ENCODE measurements at regions not wholly inside any gene's neighbourhood (a gene's known extent, or its start where the extent isn't known, plus 50 kb on each side); places are given as distances from the start of the nearest gene placed in this dataset.

DNA sequence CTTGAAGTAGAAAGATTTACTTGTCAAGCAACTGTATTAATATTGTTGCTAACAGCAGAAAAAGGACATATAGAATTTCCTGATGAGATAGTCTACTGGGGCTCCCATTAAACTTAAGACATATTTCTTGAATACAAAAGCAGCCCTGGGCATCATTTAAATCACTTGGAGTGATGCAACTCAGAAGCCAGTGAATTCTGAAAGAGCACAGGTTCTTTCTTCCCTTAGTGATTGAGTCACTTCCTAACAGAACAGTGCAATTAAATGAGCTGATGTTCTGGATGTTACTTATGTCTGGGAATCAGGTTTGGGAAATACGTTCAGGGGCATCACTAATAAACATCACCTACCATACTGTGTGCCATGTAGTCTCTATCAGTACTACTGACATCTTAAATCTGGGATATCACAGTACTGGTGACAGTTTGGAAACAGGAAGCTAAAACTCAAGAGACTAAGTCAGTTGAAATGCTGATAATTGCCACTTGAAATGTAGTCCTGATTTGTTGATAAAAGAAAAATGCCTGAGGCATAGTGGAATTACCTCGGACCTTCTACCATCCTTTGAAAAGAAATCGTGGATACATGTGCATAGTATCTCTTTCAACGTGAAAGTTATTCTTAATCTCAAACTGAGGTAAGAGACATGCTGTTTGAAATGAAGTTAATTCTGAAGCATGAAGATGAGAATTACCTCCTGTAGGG lies 249.2 kb upstream of the GPRIN3 start:
- H3K27ac ChIP-seq (ENCODE audit: low read length): no peak overlapping the region
- no peaks in the 10 kb centered on the region for H3K27me3 ChIP-seq (ENCODE audit: control insufficient read depth, insufficient read depth, low read length)
- WGBS (ENCODE audit: insufficient coverage, low lambda C conversion rate): no CpG with 5 or more reads among the region's 4 CpGs
- no peaks in the 10 kb centered on the region for H3K36me3 ChIP-seq (ENCODE audit: control insufficient read depth, insufficient read depth, low read length)
- no peak for DNase-seq
- no peaks in the 10 kb centered on the region for H3K9me3 ChIP-seq (ENCODE audit: control insufficient read depth, low read depth, low read length)
- peaks cover 12% of the 10 kb centered on the region for H3K4me1 ChIP-seq (ENCODE audit: control insufficient read depth, insufficient read depth, low read length)
- no peak overlapping the region for H3K4me3 ChIP-seq (ENCODE audit: low read length)

GRCh38 chr4:89551191-89551590 lies 243.6 kb upstream of the GPRIN3 start:
- Histone ChIP-seq H3K36me3 (ENCODE audit: control insufficient read depth, insufficient read depth, low read length) (no peaks in the 10 kb centered on the region), H3K4me1 (ENCODE audit: control insufficient read depth, insufficient read depth, low read length) (no peaks in the 10 kb centered on the region), H3K4me3 (ENCODE audit: low read length) (no peak overlapping the region), H3K27me3 (ENCODE audit: control insufficient read depth, insufficient read depth, low read length) (no peaks in the 10 kb centered on the region), H3K27ac (ENCODE audit: low read length) (no peak overlapping the region), H3K9me3 (ENCODE audit: control insufficient read depth, low read depth, low read length) (no peaks in the 10 kb centered on the region)
- no peak for DNase-seq
- WGBS (ENCODE audit: insufficient coverage, low lambda C conversion rate): 100% methylated on average over 1 of the region's 3 CpGs

- no peaks in the 10 kb centered on the region for H3K27me3 ChIP-seq (ENCODE audit: control insufficient read depth, insufficient read depth, low read length)
- no peak overlapping the region for H3K27ac ChIP-seq (ENCODE audit: low read length)
- no peaks in the 10 kb centered on the region for H3K36me3 ChIP-seq (ENCODE audit: control insufficient read depth, insufficient read depth, low read length)
- 50% methylated on average over 1 of the region's 1 CpG for WGBS (ENCODE audit: insufficient coverage, low lambda C conversion rate)
- DNase-seq: peak in 1 of 2 donors; percentile 75
- H3K4me3 ChIP-seq (ENCODE audit: low read length): no peak overlapping the region
- H3K9me3 ChIP-seq (ENCODE audit: control insufficient read depth, low read depth, low read length): peaks cover 9% of the 10 kb centered on the region
- no peaks in the 10 kb centered on the region for H3K4me1 ChIP-seq (ENCODE audit: control insufficient read depth, insufficient read depth, low read length)
Observed at GRCh38 chr4:89549907-89550306, 242.3 kb upstream of the GPRIN3 start.

- 100% methylated on average over 1 of the region's 1 CpG for WGBS (ENCODE audit: insufficient coverage, low lambda C conversion rate)
- no peaks in the 10 kb centered on the region for H3K27me3 ChIP-seq (ENCODE audit: control insufficient read depth, insufficient read depth, low read length)
- H3K27ac ChIP-seq (ENCODE audit: low read length): no peak overlapping the region
- H3K4me1 ChIP-seq (ENCODE audit: control insufficient read depth, insufficient read depth, low read length): no peaks in the 10 kb centered on the region
- H3K36me3 ChIP-seq (ENCODE audit: control insufficient read depth, insufficient read depth, low read length): no peaks in the 10 kb centered on the region
- H3K4me3 ChIP-seq (ENCODE audit: low read length): no peak overlapping the region
- H3K9me3 ChIP-seq (ENCODE audit: control insufficient read depth, low read depth, low read length): peaks cover 13% of the 10 kb centered on the region
- DNase-seq: no peak
Observed at GRCh38 chr4:89545315-89545714, 237.7 kb upstream of the GPRIN3 start.

- H3K9me3 ChIP-seq (ENCODE audit: control insufficient read depth, low read depth, low read length): peaks cover 13% of the 10 kb centered on the region
- H3K4me1 ChIP-seq (ENCODE audit: control insufficient read depth, insufficient read depth, low read length): no peaks in the 10 kb centered on the region
- H3K27me3 ChIP-seq (ENCODE audit: control insufficient read depth, insufficient read depth, low read length): no peaks in the 10 kb centered on the region
- no peak overlapping the region for H3K4me3 ChIP-seq (ENCODE audit: low read length)
- no peak overlapping the region for H3K27ac ChIP-seq (ENCODE audit: low read length)
- no peak for DNase-seq
- H3K36me3 ChIP-seq (ENCODE audit: control insufficient read depth, insufficient read depth, low read length): no peaks in the 10 kb centered on the region
Observed at GRCh38 chr4:89541998-89542397, 234.4 kb upstream of the GPRIN3 start.

DNA sequence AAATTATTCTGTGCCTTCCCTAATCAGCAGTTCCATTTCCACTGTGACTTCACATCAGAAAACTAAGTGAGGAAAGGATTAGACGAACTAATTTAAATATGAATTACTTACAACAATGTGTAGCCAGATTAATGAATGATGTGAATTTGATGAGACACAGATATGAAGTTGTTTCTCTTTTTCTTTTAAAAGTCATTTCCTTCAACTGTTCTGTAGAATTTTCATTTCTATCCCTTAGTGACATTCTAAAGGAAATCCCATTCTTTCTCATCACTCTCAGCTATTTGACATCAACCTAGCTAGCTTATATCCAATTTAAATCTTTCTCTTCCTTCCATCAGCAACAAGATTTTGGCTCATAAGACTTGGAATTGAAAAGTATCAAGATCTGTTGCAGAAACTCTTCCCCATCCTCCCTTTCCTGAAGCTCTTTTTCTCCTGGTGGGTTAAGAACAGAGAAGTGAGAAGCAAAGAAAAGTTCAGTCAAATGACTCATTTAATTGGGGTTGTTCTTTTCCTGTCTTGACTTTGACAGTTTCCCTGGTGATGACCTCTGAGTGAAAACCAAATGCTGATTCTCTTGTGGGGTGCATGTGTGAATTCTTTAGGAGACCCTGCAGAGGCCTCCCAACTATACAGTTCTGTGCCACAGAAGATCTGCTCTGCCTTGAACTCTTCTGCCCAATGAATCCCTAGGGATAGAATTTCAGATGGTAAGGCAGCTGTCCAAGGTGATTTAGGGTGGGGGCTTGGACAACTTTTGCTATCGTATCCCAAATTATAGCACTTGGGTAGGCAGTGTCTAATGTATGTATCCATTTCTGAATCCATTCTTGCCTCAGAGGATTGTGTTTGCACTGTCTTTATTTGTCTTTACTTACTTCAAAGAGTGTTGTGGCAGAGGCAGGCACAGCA lies 232.5 kb upstream of the GPRIN3 start:
- no peaks in the 10 kb centered on the region for H3K27me3 ChIP-seq (ENCODE audit: control insufficient read depth, insufficient read depth, low read length)
- H3K4me3 ChIP-seq (ENCODE audit: low read length): no peak overlapping the region
- no peaks in the 10 kb centered on the region for H3K36me3 ChIP-seq (ENCODE audit: control insufficient read depth, insufficient read depth, low read length)
- 67% methylated on average over 1 of the region's 2 CpGs for WGBS (ENCODE audit: insufficient coverage, low lambda C conversion rate)
- peaks cover 5% of the 10 kb centered on the region for H3K9me3 ChIP-seq (ENCODE audit: control insufficient read depth, low read depth, low read length)
- no peak overlapping the region for H3K27ac ChIP-seq (ENCODE audit: low read length)
- no peak for DNase-seq
- H3K4me1 ChIP-seq (ENCODE audit: control insufficient read depth, insufficient read depth, low read length): no peaks in the 10 kb centered on the region

DNA sequence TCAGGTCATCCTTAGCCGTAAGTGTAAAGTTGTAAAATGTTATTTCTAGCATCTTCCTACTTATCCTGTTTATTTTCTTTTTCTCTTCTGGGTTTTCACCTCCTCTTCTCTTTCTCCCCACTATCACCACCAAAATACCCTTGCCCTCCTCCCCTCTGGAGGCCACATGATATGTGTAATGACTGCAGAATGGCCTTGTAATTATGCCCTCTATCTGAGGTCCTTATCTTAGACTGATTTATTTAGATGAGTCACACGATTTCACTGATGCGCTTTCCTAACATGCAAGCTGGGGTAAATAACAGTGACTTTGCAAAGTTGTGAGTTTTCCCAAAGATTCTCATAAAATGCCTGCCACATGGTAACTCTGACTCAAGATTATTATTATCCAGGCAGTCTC lies 231.8 kb upstream of the GPRIN3 start:
- no peak overlapping the region for H3K4me3 ChIP-seq (ENCODE audit: low read length)
- no peaks in the 10 kb centered on the region for H3K27me3 ChIP-seq (ENCODE audit: control insufficient read depth, insufficient read depth, low read length)
- H3K4me1 ChIP-seq (ENCODE audit: control insufficient read depth, insufficient read depth, low read length): no peaks in the 10 kb centered on the region
- H3K36me3 ChIP-seq (ENCODE audit: control insufficient read depth, insufficient read depth, low read length): no peaks in the 10 kb centered on the region
- 70% methylated on average over 1 of the region's 3 CpGs for WGBS (ENCODE audit: insufficient coverage, low lambda C conversion rate)
- no peak for DNase-seq
- H3K9me3 ChIP-seq (ENCODE audit: control insufficient read depth, low read depth, low read length): peaks cover 3% of the 10 kb centered on the region
- no peak overlapping the region for H3K27ac ChIP-seq (ENCODE audit: low read length)

DNA sequence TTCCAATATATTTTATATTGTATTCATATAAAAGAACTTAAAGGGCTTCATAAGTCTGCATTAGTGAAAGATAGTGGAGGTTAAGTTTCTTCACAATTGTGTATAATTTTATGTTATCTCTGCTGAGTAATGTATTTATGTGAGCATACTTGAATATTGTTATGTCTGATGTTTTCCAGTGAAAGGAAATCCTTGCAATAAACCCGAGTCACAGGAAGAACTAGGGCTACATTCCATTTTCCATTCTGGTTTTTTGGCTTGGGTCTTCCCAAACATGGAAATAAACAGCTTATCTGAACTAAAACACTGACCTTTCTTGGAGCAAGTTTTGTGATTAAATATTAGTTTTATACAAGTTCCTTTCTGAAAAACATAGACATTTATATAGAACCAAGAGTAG lies 231.3 kb upstream of the GPRIN3 start:
- Histone ChIP-seq H3K9me3 (ENCODE audit: control insufficient read depth, low read depth, low read length) (no peaks in the 10 kb centered on the region), H3K36me3 (ENCODE audit: control insufficient read depth, insufficient read depth, low read length) (no peaks in the 10 kb centered on the region), H3K27ac (ENCODE audit: low read length) (no peak overlapping the region), H3K4me3 (ENCODE audit: low read length) (no peak overlapping the region), H3K27me3 (ENCODE audit: control insufficient read depth, insufficient read depth, low read length) (no peaks in the 10 kb centered on the region), H3K4me1 (ENCODE audit: control insufficient read depth, insufficient read depth, low read length) (no peaks in the 10 kb centered on the region)
- WGBS (ENCODE audit: insufficient coverage, low lambda C conversion rate): no CpG with 5 or more reads among the region's 1 CpG
- no peak for DNase-seq

DNA sequence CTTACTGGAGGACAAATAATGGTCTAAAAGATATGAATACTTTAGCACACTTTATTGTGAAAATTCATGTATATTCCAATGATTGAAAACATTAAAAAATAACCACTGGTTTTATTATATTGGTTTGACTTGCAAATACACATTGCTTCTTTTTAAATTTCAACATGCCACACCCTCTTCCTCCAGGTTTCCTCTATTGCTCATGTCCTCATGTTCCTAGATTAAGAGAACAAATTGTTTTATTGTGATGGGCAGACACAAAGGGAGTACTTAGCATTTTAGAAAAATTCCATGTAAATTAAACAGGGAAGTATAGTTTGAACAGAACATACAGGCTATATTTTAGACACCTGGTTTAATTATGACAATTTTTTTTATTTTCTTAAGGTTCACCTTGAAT lies 230.6 kb upstream of the GPRIN3 start:
- Histone ChIP-seq H3K27me3 (ENCODE audit: control insufficient read depth, insufficient read depth, low read length) (no peaks in the 10 kb centered on the region), H3K9me3 (ENCODE audit: control insufficient read depth, low read depth, low read length) (no peaks in the 10 kb centered on the region), H3K27ac (ENCODE audit: low read length) (no peak overlapping the region), H3K4me3 (ENCODE audit: low read length) (no peak overlapping the region), H3K36me3 (ENCODE audit: control insufficient read depth, insufficient read depth, low read length) (no peaks in the 10 kb centered on the region), H3K4me1 (ENCODE audit: control insufficient read depth, insufficient read depth, low read length) (no peaks in the 10 kb centered on the region)
- DNase-seq: no peak

GRCh38 chr4:89537281-89537680 lies 229.7 kb upstream of the GPRIN3 start:
- Histone ChIP-seq H3K27me3 (ENCODE audit: control insufficient read depth, insufficient read depth, low read length) (no peaks in the 10 kb centered on the region), H3K4me1 (ENCODE audit: control insufficient read depth, insufficient read depth, low read length) (no peaks in the 10 kb centered on the region), H3K4me3 (ENCODE audit: low read length) (no peak overlapping the region), H3K36me3 (ENCODE audit: control insufficient read depth, insufficient read depth, low read length) (no peaks in the 10 kb centered on the region), H3K9me3 (ENCODE audit: control insufficient read depth, low read depth, low read length) (no peaks in the 10 kb centered on the region), H3K27ac (ENCODE audit: low read length) (no peak overlapping the region)
- no CpG with 5 or more reads among the region's 1 CpG for WGBS (ENCODE audit: insufficient coverage, low lambda C conversion rate)
- DNase-seq: no peak

GRCh38 chr4:89535251-89535650 lies 227.7 kb upstream of the GPRIN3 start:
- 80% methylated on average over 3 of the region's 3 CpGs for WGBS (ENCODE audit: insufficient coverage, low lambda C conversion rate)
- no peak for DNase-seq
- no peaks in the 10 kb centered on the region for H3K9me3 ChIP-seq (ENCODE audit: control insufficient read depth, low read depth, low read length)
- H3K4me3 ChIP-seq (ENCODE audit: low read length): no peak overlapping the region
- no peaks in the 10 kb centered on the region for H3K4me1 ChIP-seq (ENCODE audit: control insufficient read depth, insufficient read depth, low read length)
- H3K27ac ChIP-seq (ENCODE audit: low read length): no peak overlapping the region
- no peaks in the 10 kb centered on the region for H3K27me3 ChIP-seq (ENCODE audit: control insufficient read depth, insufficient read depth, low read length)
- no peaks in the 10 kb centered on the region for H3K36me3 ChIP-seq (ENCODE audit: control insufficient read depth, insufficient read depth, low read length)
